GM23338 (cell line): ENCODE measurements at regions not wholly inside any gene's neighbourhood (a gene's known extent, or its start where the extent isn't known, plus 50 kb on each side); places are given as distances from the start of the nearest gene placed in this dataset.
"Not testable (repeated sequence)": the region's sequence is repeated elsewhere in the genome, so short reads cannot be mapped to it uniquely, and the experiment has no call there.

Source experiments
- ATAC-seq: fragments of 200-7000 bp; cut with Tn5 transposase; 3 replicates; pipeline ENCODE4 v1.9.1; 2020
- DNase-seq: peaks from one replicate; pipeline ENCODE4 v3.0.0-alpha.2; 2015; ENCODE audit warnings: low spot score
- H2AFZ ChIP-seq: fragments of 200-600 bp; sonication (generic); 2 replicates; pipeline ENCODE4 v1.8.0; 2016; ENCODE audit warnings: antibody characterized with exemption, mild to moderate bottlenecking, moderate library complexity
- H3F3A ChIP-seq: fragments of 200-600 bp; sonication (generic); replicated peaks from 2 replicates; pipeline ENCODE4 v1.8.0; 2017; ENCODE audit warnings: antibody characterized with exemption, mixed run types, low read depth
- H3K27ac ChIP-seq: fragments of 200-600 bp; sonication (generic); 2 replicates; pipeline ENCODE4 v1.6.1; 2016; ENCODE audit warnings: low read depth
- H3K27me3 ChIP-seq: fragments of 200-600 bp; sonication (generic); 2 replicates; pipeline ENCODE4 v1.8.0; 2016; ENCODE audit warnings: mild to moderate bottlenecking, mixed run types, moderate library complexity; ENCODE audit not compliant: insufficient read depth
- H3K36me3 ChIP-seq: fragments of 200-600 bp; sonication (generic); 2 replicates; pipeline ENCODE4 v1.8.0; 2016; ENCODE audit warnings: mild to moderate bottlenecking; ENCODE audit not compliant: insufficient read depth
- H3K4me1 ChIP-seq: fragments of 200-600 bp; sonication (generic); 2 replicates; pipeline ENCODE4 v1.8.0; 2016; ENCODE audit warnings: mild to moderate bottlenecking, moderate library complexity; ENCODE audit not compliant: insufficient read depth
- H3K4me2 ChIP-seq: fragments of 200-600 bp; sonication (generic); 2 replicates; pipeline ENCODE4 v1.7.1; 2017; ENCODE audit warnings: mixed run types
- H3K4me3 ChIP-seq: fragments of 200-600 bp; sonication (generic); 2 replicates; pipeline ENCODE4 v1.6.1; 2016; ENCODE audit warnings: mixed run types
- H3K79me2 ChIP-seq: fragments of 200-600 bp; sonication (generic); replicated peaks from 2 replicates; pipeline ENCODE4 v1.8.0; 2017; ENCODE audit warnings: mild to moderate bottlenecking; ENCODE audit not compliant: insufficient read depth
- H3K9me2 ChIP-seq: fragments of 200-600 bp; sonication (generic); 2 replicates; pipeline ENCODE4 v1.8.0; 2017; ENCODE audit not compliant: insufficient read depth
- H4K20me1 ChIP-seq: fragments of 200-600 bp; sonication (generic); replicated peaks from 2 replicates; pipeline ENCODE4 v1.8.0; 2017; ENCODE audit warnings: mild to moderate bottlenecking; ENCODE audit not compliant: insufficient read depth
- H3K27ac Mint-ChIP-seq: 2 replicates; pipeline ENCODE4 v1.8.0; 2020; ENCODE audit warnings: inconsistent platforms, mild to moderate bottlenecking, moderate library complexity, mixed read lengths
- H3K27me3 Mint-ChIP-seq: 3 replicates; pipeline ENCODE4 v1.8.0; 2022; ENCODE audit warnings: low read depth, mild to moderate bottlenecking, moderate library complexity, mixed read lengths, inconsistent platforms; ENCODE audit not compliant: insufficient read depth, poor library complexity
- H3K36me3 Mint-ChIP-seq: 3 replicates; pipeline ENCODE4 v1.8.0; 2021; ENCODE audit warnings: low read depth, mild to moderate bottlenecking, inconsistent platforms, moderate library complexity, mixed read lengths
- H3K4me1 Mint-ChIP-seq: 3 replicates; pipeline ENCODE4 v1.8.0; 2020; ENCODE audit warnings: mild to moderate bottlenecking, inconsistent platforms, mixed read lengths
- H3K4me3 Mint-ChIP-seq: 3 replicates; pipeline ENCODE4 v1.8.0; 2021; ENCODE audit warnings: moderate library complexity, mild to moderate bottlenecking, inconsistent platforms, mixed read lengths
- H3K9me3 Mint-ChIP-seq: 3 replicates; pipeline ENCODE4 v1.8.0; 2020; ENCODE audit warnings: moderate library complexity, mild to moderate bottlenecking, inconsistent platforms, mixed read lengths
- EZH2phosphoT487 ChIP-seq: fragments of 200-600 bp; sonication (generic); IDR thresholded peaks from one replicate; pipeline ENCODE4 v1.8.1; 2018; ENCODE audit warnings: antibody characterized with exemption; ENCODE audit not compliant: unreplicated experiment
- NANOG ChIP-seq: IDR thresholded peaks from 2 replicates; pipeline ENCODE4 v1.6.1; 2016; ENCODE audit warnings: antibody characterized with exemption, borderline replicate concordance
- ZNF114 ChIP-seq: fragments of 250-450 bp; sonication (Bioruptor Pico); IDR thresholded peaks from 2 replicates; pipeline ENCODE4 v1.5.0; 2020; ENCODE audit warnings: mild to moderate bottlenecking, moderate library complexity
- TF ChIP-seq, protein P1 (sequence below): fragments of 250-450 bp; sonication (Bioruptor Pico); IDR thresholded peaks from 2 replicates; pipeline ENCODE4 v1.5.0; 2020; ENCODE audit warnings: mild to moderate bottlenecking, moderate library complexity

DNA sequence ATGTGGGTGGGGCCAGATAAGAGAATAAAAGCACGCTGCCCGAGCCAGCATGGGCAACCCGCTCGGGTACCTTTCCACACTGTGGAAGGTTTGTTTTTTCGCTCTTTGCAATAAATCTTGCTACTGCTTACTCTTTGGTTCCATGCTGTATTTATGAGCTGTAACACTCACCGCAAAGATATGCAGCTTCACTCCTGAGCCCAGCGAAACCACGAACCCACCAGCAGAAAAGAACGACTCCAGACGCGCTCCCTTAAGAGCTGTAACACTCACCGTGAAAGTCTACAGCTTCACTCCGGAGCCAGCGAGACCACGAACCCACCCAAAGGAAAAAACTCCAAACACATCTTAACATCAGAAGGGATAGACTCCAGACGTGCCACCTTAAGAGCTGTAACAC, 76.7 kb downstream of the TFAP2A start (continued):
- TF ChIP-seq, protein P1, sequence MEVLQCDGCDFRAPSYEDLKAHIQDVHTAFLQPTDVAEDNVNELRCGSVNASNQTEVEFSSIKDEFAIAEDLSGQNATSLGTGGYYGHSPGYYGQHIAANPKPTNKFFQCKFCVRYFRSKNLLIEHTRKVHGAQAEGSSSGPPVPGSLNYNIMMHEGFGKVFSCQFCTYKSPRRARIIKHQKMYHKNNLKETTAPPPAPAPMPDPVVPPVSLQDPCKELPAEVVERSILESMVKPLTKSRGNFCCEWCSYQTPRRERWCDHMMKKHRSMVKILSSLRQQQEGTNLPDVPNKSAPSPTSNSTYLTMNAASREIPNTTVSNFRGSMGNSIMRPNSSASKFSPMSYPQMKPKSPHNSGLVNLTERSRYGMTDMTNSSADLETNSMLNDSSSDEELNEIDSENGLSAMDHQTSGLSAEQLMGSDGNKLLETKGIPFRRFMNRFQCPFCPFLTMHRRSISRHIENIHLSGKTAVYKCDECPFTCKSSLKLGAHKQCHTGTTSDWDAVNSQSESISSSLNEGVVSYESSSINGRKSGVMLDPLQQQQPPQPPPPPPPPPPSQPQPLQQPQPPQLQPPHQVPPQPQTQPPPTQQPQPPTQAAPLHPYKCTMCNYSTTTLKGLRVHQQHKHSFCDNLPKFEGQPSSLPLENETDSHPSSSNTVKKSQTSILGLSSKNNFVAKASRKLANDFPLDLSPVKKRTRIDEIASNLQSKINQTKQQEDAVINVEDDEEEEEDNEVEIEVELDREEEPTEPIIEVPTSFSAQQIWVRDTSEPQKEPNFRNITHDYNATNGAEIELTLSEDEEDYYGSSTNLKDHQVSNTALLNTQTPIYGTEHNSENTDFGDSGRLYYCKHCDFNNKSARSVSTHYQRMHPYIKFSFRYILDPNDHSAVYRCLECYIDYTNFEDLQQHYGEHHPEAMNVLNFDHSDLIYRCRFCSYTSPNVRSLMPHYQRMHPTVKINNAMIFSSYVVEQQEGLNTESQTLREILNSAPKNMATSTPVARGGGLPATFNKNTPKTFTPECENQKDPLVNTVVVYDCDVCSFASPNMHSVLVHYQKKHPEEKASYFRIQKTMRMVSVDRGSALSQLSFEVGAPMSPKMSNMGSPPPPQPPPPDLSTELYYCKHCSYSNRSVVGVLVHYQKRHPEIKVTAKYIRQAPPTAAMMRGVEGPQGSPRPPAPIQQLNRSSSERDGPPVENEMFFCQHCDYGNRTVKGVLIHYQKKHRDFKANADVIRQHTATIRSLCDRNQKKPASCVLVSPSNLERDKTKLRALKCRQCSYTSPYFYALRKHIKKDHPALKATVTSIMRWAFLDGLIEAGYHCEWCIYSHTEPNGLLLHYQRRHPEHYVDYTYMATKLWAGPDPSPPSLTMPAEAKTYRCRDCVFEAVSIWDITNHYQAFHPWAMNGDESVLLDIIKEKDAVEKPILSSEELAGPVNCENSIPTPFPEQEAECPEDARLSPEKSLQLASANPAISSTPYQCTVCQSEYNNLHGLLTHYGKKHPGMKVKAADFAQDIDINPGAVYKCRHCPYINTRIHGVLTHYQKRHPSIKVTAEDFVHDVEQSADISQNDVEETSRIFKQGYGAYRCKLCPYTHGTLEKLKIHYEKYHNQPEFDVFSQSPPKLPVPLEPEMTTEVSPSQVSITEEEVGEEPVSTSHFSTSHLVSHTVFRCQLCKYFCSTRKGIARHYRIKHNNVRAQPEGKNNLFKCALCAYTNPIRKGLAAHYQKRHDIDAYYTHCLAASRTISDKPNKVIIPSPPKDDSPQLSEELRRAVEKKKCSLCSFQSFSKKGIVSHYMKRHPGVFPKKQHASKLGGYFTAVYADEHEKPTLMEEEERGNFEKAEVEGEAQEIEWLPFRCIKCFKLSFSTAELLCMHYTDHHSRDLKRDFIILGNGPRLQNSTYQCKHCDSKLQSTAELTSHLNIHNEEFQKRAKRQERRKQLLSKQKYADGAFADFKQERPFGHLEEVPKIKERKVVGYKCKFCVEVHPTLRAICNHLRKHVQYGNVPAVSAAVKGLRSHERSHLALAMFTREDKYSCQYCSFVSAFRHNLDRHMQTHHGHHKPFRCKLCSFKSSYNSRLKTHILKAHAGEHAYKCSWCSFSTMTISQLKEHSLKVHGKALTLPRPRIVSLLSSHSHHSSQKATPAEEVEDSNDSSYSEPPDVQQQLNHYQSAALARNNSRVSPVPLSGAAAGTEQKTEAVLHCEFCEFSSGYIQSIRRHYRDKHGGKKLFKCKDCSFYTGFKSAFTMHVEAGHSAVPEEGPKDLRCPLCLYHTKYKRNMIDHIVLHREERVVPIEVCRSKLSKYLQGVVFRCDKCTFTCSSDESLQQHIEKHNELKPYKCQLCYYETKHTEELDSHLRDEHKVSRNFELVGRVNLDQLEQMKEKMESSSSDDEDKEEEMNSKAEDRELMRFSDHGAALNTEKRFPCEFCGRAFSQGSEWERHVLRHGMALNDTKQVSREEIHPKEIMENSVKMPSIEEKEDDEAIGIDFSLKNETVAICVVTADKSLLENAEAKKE (CRISPR knock-in tag) = no peak
- TF ChIP-seq NANOG (no peak), ZNF114 (CRISPR knock-in tag) (no peak)

DNA sequence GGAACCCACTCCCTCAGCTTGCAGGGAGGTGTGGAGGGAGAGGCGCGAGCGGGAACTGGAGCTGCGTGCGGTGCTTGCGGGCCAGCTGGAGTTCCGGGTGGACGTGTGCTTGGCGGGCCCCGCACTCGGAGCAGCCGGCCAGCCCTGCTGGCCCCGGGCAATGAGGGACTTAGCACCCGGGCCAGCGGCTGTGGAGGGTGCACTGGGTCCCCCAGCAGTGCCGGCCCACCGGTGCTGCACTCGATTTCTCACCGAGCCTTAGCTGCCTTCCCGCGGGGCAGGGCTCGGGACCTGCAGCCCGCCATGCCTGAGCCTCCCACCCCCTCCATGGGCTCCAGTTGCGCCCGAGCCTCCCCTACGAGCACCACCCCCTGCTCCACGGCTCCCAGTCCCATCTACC, 77.5 kb downstream of the TFAP2A start:
- H3K9me3 Mint-ChIP-seq, H4K20me1 ChIP-seq, H3K27ac ChIP-seq, H3K36me3 ChIP-seq, DNase-seq, H3K4me3 Mint-ChIP-seq, H3K27ac Mint-ChIP-seq, ATAC-seq, H3K9me2 ChIP-seq, H2AFZ ChIP-seq, H3K4me1 ChIP-seq, H3K27me3 ChIP-seq, H3K4me3 ChIP-seq, H3K4me2 ChIP-seq, H3K36me3 Mint-ChIP-seq, H3K4me1 Mint-ChIP-seq, H3K27me3 Mint-ChIP-seq, H3F3A ChIP-seq, H3K79me2 ChIP-seq: not testable (repeated sequence)

DNA sequence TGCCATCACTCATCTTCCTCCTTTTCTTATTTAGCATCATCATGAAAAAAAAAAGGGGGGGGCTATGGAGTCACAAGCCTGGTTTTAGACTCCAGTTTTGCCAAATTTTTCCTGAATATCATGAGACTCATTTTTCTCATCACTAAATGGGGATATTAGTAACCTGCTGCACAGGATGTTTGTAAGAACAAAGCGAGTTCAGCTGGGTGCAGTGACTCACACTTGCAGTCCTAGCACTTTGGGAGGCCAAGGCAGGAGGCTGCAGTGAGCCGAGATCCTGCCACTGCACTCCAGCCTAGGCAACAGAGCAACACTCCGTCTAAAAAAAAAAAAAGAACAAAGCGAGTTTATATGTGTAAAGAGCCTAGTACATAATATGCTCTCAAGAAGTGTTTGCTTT, 82.8 kb downstream of the TFAP2A start:
- Mint-ChIP-seq H3K27ac (no peak overlapping the region), H3K4me1 (peaks cover 2% of the 10 kb centered on the region; the same call in 2 of the 3 replicates), H3K36me3 (no peaks in the 10 kb centered on the region; the same call in 2 of the 3 replicates), H3K9me3 (peaks cover 3% of the 10 kb centered on the region; the same call in 1 of the 3 replicates), H3K4me3 (no peak overlapping the region), H3K27me3 (peaks cover 1% of the 10 kb centered on the region)
- Histone ChIP-seq H3K9me2 (no peaks in the 10 kb centered on the region), H3K4me1 (no peaks in the 10 kb centered on the region), H3K27ac (no peak overlapping the region), H3F3A (no peaks in the 10 kb centered on the region), H3K4me3 (no peak overlapping the region), H3K36me3 (no peaks in the 10 kb centered on the region), H2AFZ (no peak overlapping the region), H3K4me2 (no peak overlapping the region), H3K27me3 (no peaks in the 10 kb centered on the region), H3K79me2 (no peaks in the 10 kb centered on the region), H4K20me1 (no peaks in the 10 kb centered on the region)
- no peak for TF ChIP-seq EZH2phosphoT487
- no peak for ATAC-seq
- no peak for DNase-seq
